SK-N-SH (cell line): ENCODE measurements at regions not wholly inside any gene's neighbourhood (a gene's known extent, or its start where the extent isn't known, plus 50 kb on each side); places are given as distances from the start of the nearest gene placed in this dataset.

ENCODE experiments used
- CTCF ChIA-PET: fragments of 300-600, 350-600 bp; formaldehyde crosslinking; extraction: SDS; loops from one replicate; lab custom pipeline; 2021; lab: Yijun Ruan, JAX
- POLR2A ChIA-PET: fragments of 350-600 bp; sonication (Branson Sonifier 250); formaldehyde crosslinking; extraction: SDS; loops from one replicate; lab custom pipeline; 2020; ENCODE audit warnings: antibody characterized with exemption, inconsistent platforms; lab: Yijun Ruan, JAX
- DNase-seq: peaks from one replicate; pipeline ENCODE4 v3.0.0; 2012
- H2AFZ ChIP-seq: fragments of 200-600 bp; sonication (generic); 2 replicates; pipeline ENCODE4 v1.8.1; 2016; ENCODE audit warnings: antibody characterized with exemption, mild to moderate bottlenecking, low read depth
- H3F3A ChIP-seq: fragments of 200-600 bp; sonication (generic); replicated peaks from 2 replicates; pipeline ENCODE3; 2016; ENCODE audit warnings: antibody characterized with exemption, mild to moderate bottlenecking; ENCODE audit not compliant: insufficient read depth
- H3K27ac ChIP-seq, 2 experiments: fragments of 200-500 bp in 1 of 2; fragments of 200-600 bp in 1 of 2; sonication (Bioruptor generic) in 1 of 2; sonication (generic), shearing (Covaris generic) in 1 of 2; 2 replicates each; pipeline versions ENCODE4 v1.5.1 to v1.6.1; 2014 to 2016; ENCODE audit warnings: low read depth in 2 of 2, inconsistent platforms in 1 of 2, low read length in 1 of 2, mild to moderate bottlenecking in 1 of 2, mixed read lengths in 1 of 2
- H3K27me3 ChIP-seq: fragments of 200-600 bp; sonication (generic), shearing (Covaris generic); 2 replicates; pipeline ENCODE4 v1.6.1; 2016; ENCODE audit warnings: mixed run types; ENCODE audit not compliant: insufficient read depth
- H3K36me3 ChIP-seq, 2 experiments: fragments of 200-500 bp in 1 of 2; fragments of 200-600 bp in 1 of 2; sonication (Bioruptor generic) in 1 of 2; sonication (generic) in 1 of 2; replicated peaks in 1 of 2; 2 replicates each; pipeline versions ENCODE3 to v1.5.1; 2014 to 2016; ENCODE audit warnings: low read length in 1 of 2, mild to moderate bottlenecking in 1 of 2; ENCODE audit not compliant: insufficient read depth in 2 of 2, control insufficient read depth in 1 of 2
- H3K4me1 ChIP-seq, 2 experiments: fragments of 200-500 bp in 1 of 2; fragments of 200-600 bp in 1 of 2; sonication (Bioruptor generic) in 1 of 2; sonication (generic), shearing (Covaris generic) in 1 of 2; 2 replicates each; pipeline versions ENCODE4 v1.5.1 to v1.6.1; 2014 to 2016; ENCODE audit warnings: low read depth in 1 of 2, low read length in 1 of 2, mixed run types in 1 of 2; ENCODE audit not compliant: insufficient read depth in 2 of 2, control insufficient read depth in 1 of 2
- H3K4me2 ChIP-seq: fragments of 200-600 bp; sonication (generic), shearing (Covaris generic); 2 replicates; pipeline ENCODE4 v1.6.1; 2017; ENCODE audit warnings: mixed run types
- H3K4me3 ChIP-seq, 2 experiments: fragments of 200-500 bp in 1 of 2; fragments of 200-600 bp in 1 of 2; sonication (Bioruptor generic) in 1 of 2; sonication (generic), shearing (Covaris generic) in 1 of 2; 2 replicates each; pipeline versions ENCODE4 v1.5.1 to v1.8.1; 2014 to 2016; ENCODE audit warnings: low read depth in 2 of 2, inconsistent platforms in 1 of 2, low read length in 1 of 2, mild to moderate bottlenecking in 1 of 2, mixed read lengths in 1 of 2, moderate library complexity in 1 of 2
- H3K79me2 ChIP-seq: fragments of 200-600 bp; sonication (generic); 2 replicates; pipeline ENCODE4 v1.8.1; 2017; ENCODE audit warnings: mild to moderate bottlenecking; ENCODE audit not compliant: insufficient read depth
- H3K9ac ChIP-seq: fragments of 200-600 bp; sonication (generic); 2 replicates; pipeline ENCODE4 v1.6.1; 2017; ENCODE audit warnings: mixed run types
- H3K9me2 ChIP-seq: fragments of 200-600 bp; sonication (generic); 2 replicates; pipeline ENCODE4 v1.6.1; 2017; ENCODE audit warnings: mixed run types
- H3K9me3 ChIP-seq: fragments of 200-600 bp; sonication (generic); 2 replicates; pipeline ENCODE4 v1.6.1; 2017; ENCODE audit warnings: mixed run types, mild to moderate bottlenecking, moderate library complexity
- H4K20me1 ChIP-seq: fragments of 200-600 bp; sonication (generic); 2 replicates; pipeline ENCODE4 v1.6.1; 2017; ENCODE audit warnings: mild to moderate bottlenecking, mixed run types; ENCODE audit not compliant: insufficient read depth
- EP300 ChIP-seq, 2 experiments: IDR thresholded peaks; 2 replicates each; pipeline versions ENCODE4 v1.4.0 to v1.6.1; 2012; ENCODE audit warnings: borderline replicate concordance in 1 of 2, low read depth in 1 of 2, low read length in 1 of 2
- EZH2phosphoT487 ChIP-seq: fragments of 200-600 bp; sonication (generic); IDR thresholded peaks from 2 replicates; pipeline ENCODE4 v1.6.1; 2017; ENCODE audit warnings: low read depth, mixed run types, mild to moderate bottlenecking, antibody characterized with exemption, moderate library complexity, borderline replicate concordance
- FOXJ3 ChIP-seq: sonication (generic); formaldehyde crosslinking; IDR thresholded peaks from 2 replicates; pipeline ENCODE4 v1.5.1; 2020; ENCODE audit warnings: mild to moderate bottlenecking, missing genetic modification reagents
- FOXM1 ChIP-seq: IDR thresholded peaks from 2 replicates; pipeline ENCODE4 v1.4.0; 2012; ENCODE audit warnings: low read depth, mild to moderate bottlenecking
- IRF3 ChIP-seq: fragments of 150-350 bp; IDR thresholded peaks from 2 replicates; pipeline ENCODE4 v1.6.1; 2016; ENCODE audit warnings: mild to moderate bottlenecking, low read depth, low read length
- MXI1 ChIP-seq: IDR thresholded peaks from 2 replicates; pipeline ENCODE4 v1.6.1; 2012; ENCODE audit warnings: mild to moderate bottlenecking, low read depth, low read length, improper control_type of control experiment
- NFIC ChIP-seq: IDR thresholded peaks from 2 replicates; pipeline ENCODE4 v1.4.0; 2012; ENCODE audit warnings: borderline replicate concordance
- POLR2AphosphoS5 ChIP-seq: IDR thresholded peaks from 2 replicates; pipeline ENCODE4 v1.6.1; 2012; ENCODE audit warnings: low read depth, low read length
- RAD21 ChIP-seq: IDR thresholded peaks from 2 replicates; pipeline ENCODE4 v1.6.1; 2012; ENCODE audit warnings: mild to moderate bottlenecking, low read length
- RCOR1 ChIP-seq: fragments of 150-350 bp; IDR thresholded peaks from 2 replicates; pipeline ENCODE4 v1.6.1; 2017; ENCODE audit warnings: antibody characterized with exemption, low read length
- REST ChIP-seq: IDR thresholded peaks from 2 replicates; pipeline ENCODE4 v1.6.1; 2012; ENCODE audit warnings: mild to moderate bottlenecking, low read depth, low read length, moderate library complexity
- TAF1 ChIP-seq: IDR thresholded peaks from 2 replicates; pipeline ENCODE4 v1.6.1; 2012; ENCODE audit warnings: low read depth, mild to moderate bottlenecking, low read length, moderate library complexity, borderline replicate concordance
- TCF12 ChIP-seq: IDR thresholded peaks from 2 replicates; pipeline ENCODE4 v1.4.0; 2012
- USF2 ChIP-seq: fragments of 150-350 bp; IDR thresholded peaks from 2 replicates; pipeline ENCODE4 v1.6.1; 2017; ENCODE audit warnings: antibody characterized with exemption, low read length, low read depth, borderline replicate concordance
- YY1 ChIP-seq: IDR thresholded peaks from 2 replicates; pipeline ENCODE4 v1.4.0; 2012; ENCODE audit warnings: low read depth, mild to moderate bottlenecking
- ZBTB33 ChIP-seq: IDR thresholded peaks from 2 replicates; pipeline ENCODE4 v1.4.0; 2012; ENCODE audit warnings: low read depth, borderline replicate concordance
- WGBS: methylation state at CpG from one replicate; pipeline ENCODE4 v1.1.6; 2017; ENCODE audit warnings: low lambda C conversion rate; 5-methylcytosine and 5-hydroxymethylcytosine counted together

- H3F3A ChIP-seq: peaks cover 12% of the 10 kb centered on the region
- CTCF ChIA-PET: no interaction called here
- no peaks in the 10 kb centered on the region for H4K20me1 ChIP-seq
- no peaks in the 10 kb centered on the region for H3K79me2 ChIP-seq
- peak overlapping the region; percentile 63; the same call in 1 of the 2 replicates for H2AFZ ChIP-seq
- H3K4me2 ChIP-seq: no peak overlapping the region
- H3K9me2 ChIP-seq: no peaks in the 10 kb centered on the region
- no peaks in the 10 kb centered on the region for H3K9me3 ChIP-seq
- H3K27ac ChIP-seq: no peak overlapping the region
- H3K4me1 ChIP-seq: peaks cover 2 to 12% of the 10 kb centered on the region in 2 experiments; a peak in 3 of 4 replicates
- TF ChIP-seq FOXM1 (no peak), IRF3 (no peak), TCF12 (no peak), EZH2phosphoT487 (no peak), ZBTB33 (no peak), FOXJ3 (no peak), EP300 (IDR thresholded peaks at IDR 0.05; ENCODE audit: borderline replicate concordance in 1 of 2, low read depth in 1 of 2, low read length in 1 of 2) (no peak), REST (no peak), USF2 (no peak), TAF1 (no peak), RCOR1 (no peak), POLR2AphosphoS5 (no peak), RAD21 (no peak), NFIC (no peak), MXI1 (no peak), YY1 (no peak)
- H3K36me3 ChIP-seq: no peaks in the 10 kb centered on the region
- H3K9ac ChIP-seq: no peak overlapping the region
- DNase-seq: no peak
- WGBS: 47% methylated on average over 6 of the region's 6 CpGs
- POLR2A ChIA-PET: no interaction called here
- H3K27me3 ChIP-seq: no peaks in the 10 kb centered on the region
- H3K4me3 ChIP-seq: no peak overlapping the region
These were observed 82.6 kb upstream of the MAGI1 start for GRCh38 chr3:66121318-66121717.
